ENCODE measurements at regions not wholly inside any gene's neighbourhood (a gene's known extent, or its start where the extent isn't known, plus 50 kb on each side); places are given as distances from the start of the nearest gene placed in this dataset.

GRCh38 chr5:163165277-163165676, 272.1 kb upstream of the CCNG1 start:
- TF ChIP-seq POLR2AphosphoS5 (IDR thresholded peaks at IDR 0.05; ENCODE audit: low read depth) (no peak), CTCF (conservative IDR thresholded peaks at IDR 0.05; ENCODE audit: low read depth in 2 of 2) (no peak), REST (IDR thresholded peaks at IDR 0.05; ENCODE audit: unreplicated experiment) (no peak), EZH2 (IDR thresholded peaks at IDR 0.05; ENCODE audit: low read depth, unreplicated experiment) (no peak), EZH2phosphoT487 (IDR thresholded peaks at IDR 0.05; ENCODE audit: unreplicated experiment) (no peak)

Data from GM23338 (cell line).